NCI-H748 treated with DMSO at 0.1 percent for 48 hours (cell line): ENCODE measurements at regions not wholly inside any gene's neighbourhood (a gene's known extent, or its start where the extent isn't known, plus 50 kb on each side); places are given as distances from the start of the nearest gene placed in this dataset.
"Not testable (repeated sequence)": the region's sequence is repeated elsewhere in the genome, so short reads cannot be mapped to it uniquely, and the experiment has no call there.

Source experiments
- DNase-seq: peaks from one replicate; lab custom pipeline; 2025; lab: John Stamatoyannopoulos, UW

DNA sequence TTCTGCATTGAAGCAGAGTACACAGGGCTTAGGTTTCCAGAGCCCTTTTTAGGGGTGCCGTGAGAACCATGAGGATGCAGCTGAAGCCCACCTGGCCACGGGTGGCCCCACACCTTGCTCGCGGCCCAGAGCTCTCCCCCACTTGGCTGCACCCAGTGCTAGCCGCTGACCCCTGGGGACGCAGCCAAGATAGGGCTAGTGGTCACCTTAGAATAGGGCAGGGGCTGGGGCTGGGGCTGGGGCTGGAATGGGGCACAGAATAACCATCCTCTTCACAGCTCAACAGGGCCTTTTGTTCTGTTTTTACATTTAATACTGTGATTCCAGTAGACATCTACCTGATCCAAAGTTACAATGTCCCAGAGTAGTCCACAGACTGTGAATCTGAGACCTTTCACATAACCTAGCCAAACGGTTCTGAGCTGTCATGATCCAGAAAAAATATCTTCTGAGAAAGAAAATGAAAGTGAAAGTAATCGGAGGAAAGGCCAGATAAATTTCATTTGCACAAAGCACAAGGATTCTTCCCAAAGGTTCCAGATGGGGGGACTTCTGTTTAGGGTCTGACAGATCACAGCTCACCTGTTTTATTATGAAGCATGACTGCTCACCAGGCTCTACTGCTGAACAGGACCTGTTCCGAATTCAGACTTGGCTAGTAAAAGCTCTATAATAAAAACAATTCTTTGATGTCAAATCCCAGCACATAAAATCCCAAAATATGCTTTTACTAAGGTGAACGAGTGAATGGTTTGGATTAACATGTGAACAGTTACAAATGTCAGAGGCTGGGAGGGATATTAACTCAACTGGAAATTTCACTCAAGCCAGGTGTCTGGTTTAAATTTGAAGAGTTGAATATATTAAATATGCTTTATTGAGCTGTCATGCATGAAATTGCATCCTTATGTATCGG, 401.9 kb downstream of the THBS2 start:
- DNase-seq = no peak

DNA sequence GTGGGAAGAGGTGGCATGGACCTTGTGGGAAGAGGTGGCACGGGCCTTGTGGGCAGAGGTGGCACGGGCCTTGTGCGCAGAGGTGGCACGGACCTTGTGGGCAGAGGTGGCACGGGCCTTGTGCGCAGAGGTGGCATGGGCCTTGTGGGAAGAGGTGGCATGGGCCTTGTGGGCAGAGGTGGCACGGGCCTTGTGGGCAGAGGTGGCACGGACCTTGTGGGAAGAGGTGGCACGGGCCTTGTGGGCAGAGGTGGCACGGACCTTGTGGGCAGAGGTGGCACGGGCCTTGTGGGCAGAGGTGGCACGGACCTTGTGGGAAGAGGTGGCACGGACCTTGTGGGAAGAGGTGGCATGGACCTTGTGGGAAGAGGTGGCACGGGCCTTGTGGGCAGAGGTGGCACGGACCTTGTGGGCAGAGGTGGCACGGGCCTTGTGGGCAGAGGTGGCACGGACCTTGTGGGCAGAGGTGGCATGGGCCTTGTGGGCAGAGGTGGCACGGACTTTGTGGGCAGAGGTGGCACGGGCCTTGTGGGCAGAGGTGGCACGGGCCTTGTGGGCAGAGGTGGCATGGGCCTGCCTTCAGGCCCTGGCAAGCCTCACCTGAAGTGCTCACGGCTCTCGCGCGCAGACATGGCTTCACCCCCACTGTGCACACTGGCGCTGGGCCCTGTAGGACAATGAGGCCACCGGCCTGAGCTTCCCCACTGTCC, 403.5 kb downstream of the THBS2 start:
- not testable (repeated sequence) for DNase-seq

- no peak for DNase-seq
Observed at GRCh38 chr6:168849459-168849858, 404.2 kb downstream of the THBS2 start.

DNA sequence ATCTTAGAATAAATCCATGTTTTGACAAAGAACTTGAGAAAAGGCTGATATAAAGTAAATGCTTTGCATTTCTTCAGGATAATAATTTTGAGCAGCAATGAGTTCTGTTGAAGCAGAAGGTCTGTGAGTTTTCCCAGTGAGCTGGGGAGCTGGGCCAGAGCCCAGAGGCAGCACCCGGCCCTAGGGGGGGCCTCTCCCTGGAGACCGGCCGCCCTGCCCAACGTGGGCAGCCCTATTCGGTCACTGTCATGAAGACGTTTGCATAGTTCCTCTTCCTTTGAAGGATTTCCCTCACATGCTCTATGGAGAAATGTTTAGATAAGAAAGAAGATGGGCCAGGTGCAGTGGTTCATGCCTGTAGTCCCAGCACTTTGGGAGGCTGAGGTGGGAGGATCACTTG, 404.8 kb downstream of the THBS2 start:
- DNase-seq = no peak

- DNase-seq = no peak
Observed at GRCh38 chr6:168844821-168845609, 404.0 kb downstream of the SMOC2 start.

DNA sequence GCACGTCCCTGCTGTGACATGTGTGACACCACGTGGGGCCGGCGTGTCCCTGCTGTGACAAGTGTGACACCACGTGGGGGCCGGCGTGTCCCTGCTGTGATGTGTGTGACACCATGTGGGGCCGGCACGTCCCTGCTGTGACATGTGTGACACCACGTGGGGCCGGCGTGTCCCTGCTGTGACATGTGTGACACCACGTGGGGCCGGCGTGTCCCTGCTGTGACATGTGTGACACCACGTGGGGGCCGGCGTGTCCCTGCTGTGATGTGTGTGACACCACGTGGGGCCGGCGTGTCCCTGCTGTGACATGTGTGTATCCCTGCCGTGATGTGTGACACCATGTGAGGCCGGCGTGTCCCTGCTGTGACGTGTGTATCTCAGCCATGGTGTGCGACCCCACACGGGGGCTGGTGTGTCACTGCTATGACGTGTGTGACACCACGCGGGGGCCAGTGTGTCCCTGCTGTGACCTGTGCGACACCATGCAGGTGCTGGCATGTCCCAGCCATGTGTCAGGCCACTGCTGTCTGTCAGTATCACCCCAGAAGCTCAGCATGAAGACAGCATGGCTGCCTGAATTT, 401.7 kb downstream of the SMOC2 start:
- not testable (repeated sequence) for DNase-seq

GRCh38 chr6:168841609-168842278, 400.8 kb downstream of the SMOC2 start:
- no peak for DNase-seq

DNA sequence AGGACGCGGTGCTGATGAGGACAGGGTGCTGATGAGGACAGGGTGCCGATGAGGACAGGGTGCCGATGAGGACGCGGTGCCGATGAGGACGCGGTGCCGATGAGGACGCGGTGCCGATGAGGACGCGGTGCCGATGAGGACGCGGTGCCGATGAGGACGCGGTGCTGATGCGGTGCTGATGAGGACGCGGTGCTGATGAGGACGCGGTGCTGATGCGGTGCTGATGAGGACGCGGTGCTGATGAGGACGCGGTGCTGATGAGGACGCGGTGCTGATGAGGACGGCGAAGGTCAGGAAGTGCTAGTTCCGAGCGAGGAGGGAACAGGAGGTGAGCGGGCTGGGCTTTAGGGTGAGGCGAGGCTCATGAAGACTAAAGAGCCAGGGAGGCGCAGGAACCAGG, 399.9 kb downstream of the SMOC2 start:
- not testable (repeated sequence) for DNase-seq

DNA sequence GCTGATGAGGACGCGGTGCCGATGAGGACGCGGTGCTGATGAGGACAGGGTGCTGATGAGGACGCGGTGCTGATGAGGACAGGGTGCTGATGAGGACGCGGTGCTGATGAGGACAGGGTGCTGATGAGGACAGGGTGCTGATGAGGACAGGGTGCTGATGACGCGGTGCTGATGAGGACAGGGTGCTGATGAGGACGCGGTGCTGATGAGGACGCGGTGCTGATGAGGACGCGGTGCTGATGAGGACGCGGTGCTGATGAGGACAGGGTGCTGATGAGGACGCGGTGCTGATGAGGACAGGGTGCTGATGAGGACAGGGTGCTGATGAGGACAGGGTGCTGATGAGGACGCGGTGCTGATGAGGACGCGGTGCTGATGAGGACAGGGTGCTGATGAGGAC, 399.3 kb downstream of the SMOC2 start:
- not testable (repeated sequence) for DNase-seq

GRCh38 chr6:168838037-168838399, 397.0 kb downstream of the SMOC2 start:
- DNase-seq = peak; percentile 47

DNA sequence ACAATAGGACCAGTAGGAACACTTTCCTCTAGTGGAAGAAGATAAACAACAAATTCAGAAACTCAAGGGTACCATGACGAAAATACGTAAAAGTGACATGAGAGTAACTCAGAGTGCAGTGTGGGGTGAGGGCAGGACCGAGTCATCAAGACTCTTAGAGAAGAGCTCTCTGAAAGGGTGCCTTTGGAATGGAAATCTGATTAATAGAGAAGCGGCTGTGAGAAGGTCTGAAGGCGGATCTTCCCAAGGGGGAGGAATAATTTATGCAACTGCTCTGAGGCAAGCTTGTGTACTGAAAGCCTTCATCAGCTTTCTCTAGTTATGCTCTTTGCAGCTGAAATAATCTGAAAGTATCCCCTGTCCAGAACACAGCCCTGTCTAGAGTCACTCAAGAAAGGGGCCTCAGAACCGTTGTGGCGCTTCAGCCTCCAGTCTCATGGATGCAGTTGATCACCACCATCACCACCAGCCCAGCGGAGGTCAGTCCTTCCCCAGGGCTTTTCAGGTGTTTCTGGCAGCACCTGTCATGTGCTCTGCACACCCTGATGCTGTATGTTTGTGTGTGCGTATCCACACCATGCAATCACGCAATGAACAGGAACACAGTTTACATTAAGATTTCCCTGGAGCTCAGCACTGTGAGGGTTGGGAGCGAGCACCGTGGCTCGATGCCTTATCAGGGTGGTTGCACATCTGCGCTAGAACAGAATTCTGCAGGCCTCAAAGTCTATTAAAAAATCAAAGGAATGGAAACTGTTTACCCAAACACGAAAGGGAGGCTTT, 396.5 kb downstream of the SMOC2 start:
- peak; percentile 47 for DNase-seq

DNA sequence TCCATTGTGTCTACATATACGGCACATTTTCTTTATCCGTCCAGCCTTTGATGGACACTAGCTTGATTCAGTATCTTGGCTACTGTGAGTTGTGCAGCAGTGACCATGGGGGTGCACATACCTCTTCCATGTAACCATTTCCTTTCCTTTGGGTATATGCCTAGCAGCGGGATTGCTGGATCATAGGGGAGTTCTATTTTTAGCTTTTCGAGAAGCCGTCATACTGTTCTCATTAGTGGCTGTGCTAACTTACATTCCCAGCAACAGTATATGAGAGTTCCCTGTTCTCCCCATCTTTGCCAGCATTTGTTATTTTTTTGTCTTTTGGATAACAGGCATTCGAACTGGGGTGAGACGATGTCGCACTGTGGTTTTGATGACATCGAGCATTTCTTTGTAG, 395.0 kb downstream of the SMOC2 start:
- DNase-seq = no peak

DNA sequence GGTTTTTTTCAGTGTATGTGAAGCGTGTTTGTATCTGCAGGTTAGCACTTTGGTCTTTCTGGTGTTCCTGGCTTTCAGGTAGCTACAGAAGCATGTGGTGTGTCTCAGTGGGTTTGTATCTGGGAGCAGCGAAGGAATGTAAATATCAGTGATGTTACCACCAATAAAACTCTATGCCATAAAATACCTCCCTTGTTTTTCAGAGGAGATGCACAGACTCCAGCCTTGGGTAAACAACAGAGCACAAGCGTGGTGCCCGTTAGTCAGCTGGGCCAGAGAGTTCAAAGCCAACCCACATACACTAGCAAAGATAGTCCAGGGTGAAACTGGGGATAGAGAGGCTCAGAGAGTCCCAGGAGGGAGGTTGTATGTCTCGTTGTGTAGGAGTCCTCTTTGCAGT, 393.8 kb downstream of the SMOC2 start:
- no peak for DNase-seq

- DNase-seq = no peak
Observed at GRCh38 chr6:168834042-168834587, 393.1 kb downstream of the SMOC2 start.

DNA sequence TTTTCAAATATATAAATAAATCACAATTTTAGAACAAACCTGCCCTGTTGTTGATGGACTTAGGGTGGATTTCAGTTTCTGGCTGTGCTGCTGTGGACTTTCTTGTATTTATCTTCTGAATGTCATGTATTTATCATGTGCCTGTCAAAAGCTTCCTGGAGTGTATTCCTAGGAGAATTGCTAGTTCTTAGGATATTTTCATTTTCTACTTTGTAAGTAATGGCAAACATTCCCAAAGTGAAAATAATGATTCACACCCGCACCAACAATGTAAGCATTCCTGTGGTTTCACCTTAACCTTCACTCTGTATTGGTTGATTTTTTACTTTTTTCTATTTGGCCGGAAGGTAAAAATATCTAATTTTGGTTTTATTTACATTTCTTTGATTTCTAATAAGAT, 387.8 kb downstream of the SMOC2 start:
- DNase-seq = no peak

DNA sequence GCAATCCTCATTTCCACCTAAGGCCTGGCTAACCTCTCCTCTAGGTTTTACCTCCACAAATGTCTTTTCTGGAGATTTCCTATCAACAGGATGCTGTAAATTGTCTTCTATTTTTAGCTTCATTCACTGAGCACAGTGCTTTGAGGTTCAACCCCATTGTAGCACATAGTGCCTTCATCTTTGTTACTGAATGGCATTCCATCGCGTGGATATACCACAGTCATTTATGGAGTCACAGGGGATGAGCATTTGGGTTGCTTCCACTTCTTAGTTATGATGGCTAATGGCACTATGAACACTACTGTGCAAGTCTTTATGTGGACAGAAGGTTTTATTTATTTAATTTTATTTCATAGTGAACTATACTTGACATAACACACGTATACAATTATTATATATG, 387.1 kb downstream of the SMOC2 start:
- no peak for DNase-seq

DNA sequence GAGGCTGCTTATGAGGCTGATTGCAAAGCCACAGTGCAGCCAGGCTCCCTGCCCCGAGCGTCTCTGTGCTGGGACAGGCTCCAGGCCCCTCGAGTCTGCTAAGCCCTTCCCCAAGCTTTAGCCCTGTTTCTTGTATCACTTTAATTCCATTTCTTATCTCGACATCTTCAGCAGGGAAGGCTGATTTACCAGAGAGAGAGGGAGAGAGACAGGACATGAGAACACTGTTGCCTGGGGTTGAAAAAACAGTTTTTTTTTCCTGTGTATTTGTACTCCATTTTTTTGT, 386.5 kb downstream of the SMOC2 start:
- no peak for DNase-seq

DNA sequence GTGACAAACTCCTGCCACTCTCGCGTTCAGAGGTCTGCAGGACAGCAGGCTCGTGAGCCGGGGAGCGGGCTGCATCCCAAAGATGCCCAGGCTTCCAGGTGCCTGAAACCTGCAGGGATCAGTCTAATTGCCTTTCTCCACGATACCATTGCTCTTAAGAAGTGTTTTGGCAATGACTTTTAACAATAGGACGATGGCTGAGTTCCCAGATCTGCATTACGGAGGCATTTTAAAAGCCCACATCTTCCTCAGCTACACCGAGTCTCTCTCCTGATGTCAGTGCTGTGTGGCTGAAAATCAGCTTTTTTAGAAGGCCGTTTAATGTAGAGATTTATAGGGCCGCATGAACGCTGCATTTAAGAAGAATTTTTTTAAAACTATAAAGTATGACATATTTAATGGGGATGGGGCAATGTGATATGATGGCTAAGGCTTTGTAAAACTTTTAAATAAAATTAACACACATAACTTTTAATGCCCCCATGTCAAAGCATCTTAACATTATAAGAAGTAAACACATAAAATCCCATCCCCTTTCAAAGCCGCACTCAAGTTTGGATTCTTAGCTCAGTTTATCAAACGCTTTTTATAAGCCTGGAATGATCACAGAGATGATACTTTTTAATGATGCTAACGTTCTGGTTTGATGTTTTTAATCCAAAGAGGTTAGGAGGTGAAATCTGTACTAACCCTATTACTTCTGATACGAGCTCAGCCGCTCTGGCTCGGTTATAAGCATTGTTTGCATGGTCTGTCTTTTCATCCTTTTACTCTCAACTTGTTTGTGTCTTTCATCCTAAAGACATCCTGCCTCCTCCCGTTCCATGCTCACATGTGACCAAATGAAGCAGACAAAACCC, 386.0 kb downstream of the SMOC2 start:
- no peak for DNase-seq

GRCh38 chr6:168826078-168826390, 385.1 kb downstream of the SMOC2 start:
- DNase-seq = no peak
